ENCODE measurements at regions not wholly inside any gene's neighbourhood (a gene's known extent, or its start where the extent isn't known, plus 50 kb on each side); places are given as distances from the start of the nearest gene placed in this dataset.

GRCh38 chr18:73962256-73962655 is 185.4 kb downstream of the FBXO15 start:
- no peak for DNase-seq (ENCODE audit: low spot score)

DNA sequence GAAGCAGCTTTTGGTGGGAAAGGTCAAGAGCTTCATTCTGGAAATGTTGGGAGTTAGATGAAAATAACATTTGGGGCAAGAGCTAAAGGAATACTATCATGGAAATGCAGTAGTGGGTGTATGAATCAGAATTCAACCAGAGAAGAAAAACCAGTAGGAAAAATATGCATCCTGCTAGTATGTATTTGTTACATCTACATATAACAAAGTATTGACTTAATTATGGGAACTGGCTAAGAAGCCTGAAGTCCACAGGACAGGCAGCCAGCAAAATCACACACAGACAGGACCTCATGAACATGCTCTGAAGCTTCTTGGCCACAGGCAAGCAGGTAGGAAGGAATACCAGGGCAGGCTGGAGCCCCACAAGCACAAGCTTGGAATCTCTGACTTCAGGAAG is 185.8 kb downstream of the FBXO15 start:
- no peak for DNase-seq (ENCODE audit: low spot score)

DNA sequence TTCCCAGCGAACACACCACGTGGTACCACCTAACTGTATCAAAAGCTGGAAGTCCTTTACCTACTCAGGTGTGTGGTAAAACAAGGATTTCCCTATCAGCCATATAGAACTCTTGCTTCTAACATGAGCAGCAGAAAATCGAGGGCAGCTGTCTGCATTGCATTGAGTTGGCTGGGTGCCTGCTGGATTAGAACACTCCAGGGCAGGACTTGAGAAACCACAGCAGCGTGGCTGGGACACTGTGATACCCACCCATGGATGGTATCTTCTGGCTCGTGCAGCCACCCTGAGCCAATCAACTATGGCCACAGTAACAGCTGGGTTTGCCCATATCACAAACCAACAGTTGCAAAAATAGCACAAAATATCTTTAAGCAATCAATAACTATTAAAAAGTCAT is 188.3 kb downstream of the FBXO15 start:
- DNase-seq (ENCODE audit: low spot score): no peak

DNA sequence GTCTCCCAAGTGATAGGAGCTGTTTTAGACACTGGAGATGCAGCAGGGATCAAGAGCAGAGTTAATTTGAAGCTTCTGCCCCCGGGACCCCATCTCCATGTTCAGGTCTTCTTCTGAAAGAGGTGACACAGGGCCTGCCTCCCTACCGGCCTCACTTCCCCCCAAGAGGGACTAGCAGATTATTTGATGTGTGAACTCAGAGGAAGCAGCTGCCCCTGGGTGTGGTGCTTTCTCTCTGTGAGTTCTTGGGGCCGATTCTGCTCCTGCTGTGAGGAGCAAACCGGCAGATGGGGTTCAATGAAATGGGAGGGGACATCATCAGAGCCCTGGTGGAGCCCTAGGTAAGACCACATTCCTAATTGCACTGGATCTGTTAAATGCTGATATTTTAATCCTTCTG is 193.4 kb downstream of the FBXO15 start:
- no peak for DNase-seq (ENCODE audit: low spot score)

- DNase-seq (ENCODE audit: low spot score): no peak
Observed at GRCh38 chr18:73952296-73952946, 195.2 kb downstream of the FBXO15 start.

GRCh38 chr18:73950116-73950700 is 197.4 kb downstream of the FBXO15 start:
- DNase-seq (ENCODE audit: low spot score): no peak

DNA sequence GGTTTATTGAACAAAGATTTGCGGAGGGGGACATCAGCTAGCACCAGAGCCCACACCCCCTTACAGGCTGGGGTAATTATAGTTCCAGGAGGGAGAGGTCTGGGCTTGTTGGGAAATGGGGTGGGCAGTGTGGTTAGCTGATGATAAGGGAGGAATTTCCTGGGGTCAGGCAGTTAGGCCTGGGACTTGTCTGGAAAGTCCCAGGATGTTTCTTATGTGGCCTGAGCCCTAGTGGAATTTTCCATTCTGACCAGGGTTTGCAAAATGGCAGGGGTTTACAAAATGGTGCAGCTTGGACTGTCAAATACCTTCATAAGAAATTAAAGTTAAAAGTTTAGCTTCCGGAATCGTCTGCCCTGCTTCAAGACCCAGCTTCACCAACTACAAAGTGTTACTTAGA is 199.1 kb downstream of the FBXO15 start:
- no peak for DNase-seq (ENCODE audit: low spot score)

- no peak for DNase-seq (ENCODE audit: low spot score)
Observed at GRCh38 chr18:73948084-73948483, 199.6 kb downstream of the FBXO15 start.

DNA sequence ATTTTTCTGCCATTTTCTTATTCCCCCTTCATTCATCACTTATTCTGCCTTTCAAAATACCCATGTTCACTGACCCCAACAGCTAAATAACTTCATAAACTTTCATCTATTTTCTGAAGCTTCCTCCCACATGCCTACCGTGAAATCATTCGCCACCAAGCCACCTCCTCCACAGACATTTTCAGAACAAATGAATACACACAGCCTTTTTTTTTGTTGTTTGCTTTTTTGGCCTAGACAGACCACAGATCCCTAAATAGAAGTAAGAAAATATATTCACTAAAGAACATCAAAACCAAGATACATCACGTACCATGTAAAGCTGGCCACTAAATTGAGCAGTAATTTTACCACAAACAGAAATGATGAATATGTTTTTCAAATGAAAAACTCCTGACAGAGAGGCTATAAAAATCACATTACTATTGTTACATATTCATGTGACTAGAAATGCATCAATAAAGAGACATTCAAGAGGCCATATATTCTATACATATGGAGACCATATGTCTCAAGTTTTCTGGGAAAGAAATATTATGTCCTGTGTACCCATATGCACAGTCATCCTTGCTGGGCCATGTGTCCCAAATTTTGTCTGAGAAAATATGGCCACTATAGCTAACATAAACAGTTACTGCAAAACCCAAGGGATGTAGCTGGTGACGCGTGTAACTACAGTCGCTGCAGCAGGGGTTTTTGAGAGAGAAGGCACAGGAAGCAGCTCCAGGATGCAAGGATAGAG is 200.3 kb downstream of the FBXO15 start:
- peak; percentile 49 for DNase-seq (ENCODE audit: low spot score)

GRCh38 chr18:73945130-73945792 is 202.4 kb downstream of the FBXO15 start:
- DNase-seq (ENCODE audit: low spot score): no peak

DNA sequence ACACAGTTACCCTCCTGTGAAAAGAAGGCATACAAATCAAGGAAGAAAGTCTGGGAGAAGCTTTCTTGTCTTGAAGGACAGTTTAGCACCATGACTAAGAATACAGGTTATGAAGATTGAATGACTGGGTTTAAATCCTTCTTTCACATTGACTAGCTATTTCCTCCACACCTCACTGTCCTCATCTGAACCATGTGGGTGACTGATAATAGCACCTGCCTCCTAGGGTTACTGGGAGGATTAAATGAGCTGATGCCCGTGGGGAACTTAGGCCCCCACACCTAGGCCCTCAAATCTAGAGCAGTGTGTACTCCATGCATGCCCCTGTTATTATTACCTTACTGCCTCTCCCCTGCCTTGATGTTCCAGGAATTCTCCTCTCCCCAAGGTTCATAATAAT is 202.9 kb downstream of the FBXO15 start:
- no peak for DNase-seq (ENCODE audit: low spot score)

GRCh38 chr18:73943763-73944162 is 203.9 kb downstream of the FBXO15 start:
- DNase-seq (ENCODE audit: low spot score): no peak

DNA sequence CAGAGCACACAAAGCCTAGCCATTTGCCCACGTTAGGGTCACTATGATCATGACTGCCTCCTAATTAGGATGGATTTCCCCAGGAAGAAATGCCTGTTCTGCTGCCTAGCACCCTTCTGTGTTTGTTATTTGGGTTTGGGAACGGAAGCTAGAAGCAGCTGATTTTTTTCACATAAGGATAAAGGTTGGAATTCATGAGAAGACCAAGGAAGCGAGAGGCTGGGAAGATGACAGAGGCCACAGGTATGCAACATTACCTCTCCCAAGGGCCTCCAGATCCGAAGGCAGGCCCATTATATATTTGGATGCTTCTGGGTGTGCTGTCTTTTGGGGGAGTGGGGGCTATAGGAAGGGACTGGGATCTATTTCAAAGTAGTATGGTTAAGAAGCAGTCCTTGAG is 204.7 kb downstream of the FBXO15 start:
- no peak for DNase-seq (ENCODE audit: low spot score)

- no peak for DNase-seq (ENCODE audit: low spot score)
Observed at GRCh38 chr18:73942081-73942625, 205.5 kb downstream of the FBXO15 start.

- DNase-seq (ENCODE audit: low spot score): peak; percentile 18
Observed at GRCh38 chr18:73940721-73941120, 206.9 kb downstream of the FBXO15 start.

GRCh38 chr18:73939391-73939790 is 208.2 kb downstream of the FBXO15 start:
- no peak for DNase-seq (ENCODE audit: low spot score)

GRCh38 chr18:73933685-73934084 is 213.9 kb downstream of the FBXO15 start:
- DNase-seq (ENCODE audit: low spot score): no peak

DNA sequence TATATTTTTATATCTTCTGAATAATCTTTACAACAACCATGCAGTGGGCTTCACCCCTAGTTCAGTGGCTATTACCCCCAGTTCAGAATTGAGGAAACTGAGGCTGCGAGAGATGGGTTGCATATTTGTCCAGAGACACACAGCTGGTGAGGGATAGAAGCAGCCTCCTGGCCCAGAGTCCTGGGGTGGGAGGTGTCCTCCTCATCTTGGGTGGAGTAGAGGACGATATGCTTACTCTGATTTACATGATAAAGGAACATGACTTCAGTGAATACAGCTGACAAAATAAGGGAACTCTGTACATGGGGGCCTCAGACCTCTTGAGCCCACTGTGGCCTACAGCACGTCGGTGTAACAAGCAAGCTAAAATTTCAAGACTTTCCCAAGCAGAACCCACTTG is 214.7 kb downstream of the FBXO15 start:
- no peak for DNase-seq (ENCODE audit: low spot score)

DNA sequence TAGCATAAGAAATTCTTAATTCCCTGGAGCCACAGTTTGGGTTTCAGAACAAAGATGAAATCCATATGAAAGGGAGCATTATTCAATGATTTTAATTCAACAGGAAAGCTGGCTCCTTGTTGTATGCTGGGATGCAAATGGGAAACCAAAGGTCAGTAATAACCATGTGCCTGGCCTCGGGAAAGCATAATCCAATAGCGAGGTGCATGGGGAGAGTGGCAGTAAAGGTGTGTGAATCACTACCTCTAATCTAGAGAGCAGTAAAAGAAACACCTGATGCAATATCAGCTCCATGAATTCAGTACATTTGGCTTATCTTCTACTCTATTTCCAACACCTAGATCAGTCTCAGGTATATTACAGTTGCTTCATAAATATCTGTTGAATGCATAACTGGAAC is 220.1 kb downstream of the FBXO15 start:
- no peak for DNase-seq (ENCODE audit: low spot score)

- DNase-seq (ENCODE audit: low spot score): no peak
Observed at GRCh38 chr18:73924836-73925235, 222.8 kb downstream of the FBXO15 start.

- DNase-seq (ENCODE audit: low spot score): no peak
Observed at GRCh38 chr18:73924307-73924706, 223.3 kb downstream of the FBXO15 start.

DNA sequence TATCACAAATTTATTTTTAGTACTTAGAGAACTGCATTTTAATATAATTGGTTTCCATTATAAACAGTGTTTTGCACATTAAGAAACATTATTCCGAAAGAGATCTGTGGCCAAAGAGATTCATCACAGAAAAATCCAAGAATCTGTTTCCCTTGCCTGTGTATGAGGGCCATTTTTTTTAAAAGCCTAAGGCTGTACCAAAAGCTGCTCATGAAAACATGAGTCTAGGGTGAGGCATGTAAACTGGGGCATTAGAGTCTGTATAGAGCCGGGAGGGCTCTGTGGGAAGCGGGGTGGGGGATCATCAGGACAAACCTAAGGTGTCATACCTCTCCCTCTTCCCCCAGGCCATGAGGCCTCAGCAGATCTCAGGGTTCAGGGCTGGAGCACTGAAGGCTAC is 223.8 kb downstream of the FBXO15 start:
- DNase-seq (ENCODE audit: low spot score): no peak

- DNase-seq (ENCODE audit: low spot score): no peak
Observed at GRCh38 chr18:73920033-73920432, 227.6 kb downstream of the FBXO15 start.

Measured in Ammon's horn (tissue), 1 donor.